HG02884 (cell line): ENCODE measurements at regions not wholly inside any gene's neighbourhood (a gene's known extent, or its start where the extent isn't known, plus 50 kb on each side); places are given as distances from the start of the nearest gene placed in this dataset.

ENCODE experiments used
- ATAC-seq: cut with Tn5 transposase; IDR thresholded peaks from one replicate; pipeline ENCODE4 v1.9.1; 2021; ENCODE audit warnings: mild to moderate bottlenecking, moderate library complexity; ENCODE audit not compliant: unreplicated experiment

DNA sequence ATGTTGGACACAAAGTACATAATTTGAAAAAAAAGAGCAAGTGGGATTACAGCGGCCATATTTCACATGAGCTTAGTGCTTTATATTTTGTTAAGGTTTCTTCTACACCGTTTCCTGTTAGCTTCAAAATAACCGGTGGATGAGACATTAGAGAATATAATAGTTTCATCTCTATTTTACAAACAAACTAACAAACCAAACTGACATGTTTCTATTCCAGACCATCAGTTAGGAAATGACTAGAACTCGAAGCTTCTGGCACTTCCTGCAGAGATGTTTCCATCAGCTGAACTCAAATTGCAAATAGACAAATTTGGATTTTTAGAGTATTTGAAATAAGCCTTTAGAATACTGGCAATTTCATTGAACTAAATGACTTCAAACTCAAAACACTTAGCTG is 86.5 kb downstream of the MTRR start:
- peak; percentile 53 for ATAC-seq

DNA sequence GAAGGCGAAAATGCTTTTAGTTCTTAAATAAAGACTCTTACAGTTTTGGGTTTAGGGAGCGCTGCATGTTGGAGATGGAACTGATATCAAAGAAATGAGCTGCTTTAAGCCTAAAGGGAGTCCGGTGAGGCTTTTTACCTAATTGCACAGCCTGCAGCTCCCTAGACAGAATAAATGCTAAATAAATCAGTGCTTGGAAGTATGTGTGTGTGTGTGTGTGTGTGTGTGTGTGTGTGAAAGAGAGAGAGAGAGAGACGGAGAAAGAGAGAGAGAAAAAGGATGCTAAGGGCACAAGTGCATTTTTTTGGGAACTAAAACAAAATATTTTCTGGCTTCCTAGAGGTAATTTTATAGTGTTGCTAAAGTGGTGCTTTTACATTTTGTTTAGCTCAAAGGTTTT is 88.4 kb downstream of the MTRR start:
- ATAC-seq, result no peak

DNA sequence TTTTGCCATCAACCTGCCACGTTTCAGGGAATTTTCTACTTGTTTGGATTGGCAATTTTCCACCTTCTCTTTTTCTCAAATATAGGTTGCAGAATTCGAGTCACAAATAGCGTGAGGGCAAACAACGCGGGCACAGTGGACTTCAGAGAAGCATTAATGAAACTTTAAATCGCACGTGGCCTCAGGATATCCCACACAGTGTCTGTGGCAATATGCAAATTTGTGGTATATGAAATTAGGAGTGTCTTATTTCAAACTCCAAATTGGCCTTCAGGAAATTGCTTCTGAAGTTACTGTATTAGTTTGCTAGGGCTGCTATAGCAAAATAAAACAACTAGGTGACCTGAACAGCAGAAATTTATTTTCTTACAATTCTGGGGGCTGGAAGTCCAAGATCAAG is 91.2 kb downstream of the MTRR start:
- no peak for ATAC-seq

DNA sequence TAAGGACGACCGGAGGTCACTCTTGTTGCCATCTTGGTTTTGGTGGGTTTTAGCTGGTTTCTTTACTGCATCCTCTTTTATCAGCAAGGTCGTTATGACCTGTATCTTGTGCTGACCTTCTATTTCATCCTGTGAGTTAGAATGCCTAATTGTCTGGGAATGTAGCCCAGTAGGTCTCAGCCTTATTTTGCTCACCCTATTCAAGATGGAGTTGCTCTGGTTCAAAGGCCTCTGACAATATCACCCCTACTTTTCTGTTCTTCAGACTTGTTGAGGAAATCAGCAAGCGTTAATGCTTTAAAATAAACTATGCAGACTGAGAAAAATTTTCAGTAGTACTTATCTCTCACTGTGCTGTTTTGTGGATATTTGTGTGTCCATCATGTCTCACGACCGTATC is 92.6 kb downstream of the MTRR start:
- no peak for ATAC-seq

DNA sequence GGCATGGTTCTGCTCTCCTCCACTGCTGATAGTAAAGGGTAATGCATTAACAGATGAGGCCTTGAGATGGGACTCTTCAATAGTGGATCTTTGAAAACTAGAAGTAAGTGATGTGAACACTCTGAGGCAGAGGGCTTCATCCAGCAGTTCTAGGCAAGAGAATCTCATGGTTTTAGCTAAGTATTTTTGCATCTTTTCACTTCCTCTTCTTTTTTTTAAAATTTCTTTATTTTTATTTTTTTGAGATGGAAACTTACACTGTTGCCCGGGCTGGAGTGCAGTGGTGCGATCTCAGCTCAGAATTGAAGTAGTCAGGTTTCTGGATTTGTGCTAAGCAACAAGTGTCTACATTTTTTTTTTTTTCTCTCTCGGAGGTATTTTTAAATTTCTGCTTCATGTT is 101.9 kb downstream of the MTRR start:
- peak; percentile 82 for ATAC-seq

DNA sequence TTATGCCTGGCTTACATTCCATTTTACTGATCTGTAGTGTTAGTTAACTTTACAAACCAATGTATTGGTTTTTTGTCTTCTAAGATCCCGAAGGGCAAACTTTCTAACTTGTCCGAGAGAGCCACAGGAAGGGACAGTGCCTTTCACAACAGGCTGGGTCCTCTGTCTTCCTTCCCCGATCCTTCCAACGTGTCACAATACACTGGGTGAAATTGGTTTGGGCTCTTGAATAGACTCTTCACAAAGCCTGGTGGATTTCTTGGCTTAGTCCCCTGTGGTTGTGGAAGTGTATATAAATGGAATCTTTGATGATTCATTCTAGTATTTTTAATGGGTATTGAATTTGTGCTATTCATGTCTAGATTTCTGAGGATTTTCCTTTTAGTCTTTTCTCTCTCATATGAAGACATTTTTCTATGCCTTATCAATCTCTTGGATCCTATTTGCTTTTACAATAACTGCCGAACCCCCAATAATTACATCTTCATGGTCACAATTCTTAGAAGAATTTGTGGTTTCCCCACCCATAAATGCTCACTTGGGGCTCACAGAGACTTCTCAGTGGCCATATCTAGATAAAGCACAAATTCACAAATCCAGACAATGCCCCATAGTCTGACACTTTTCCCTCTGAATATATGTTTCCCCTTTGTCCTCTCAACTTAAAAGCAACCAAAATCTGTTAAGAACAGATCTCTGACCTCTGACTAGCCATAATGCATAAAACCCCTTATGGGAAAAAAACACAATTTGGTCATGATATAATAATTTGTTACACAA is 107.7 kb downstream of the MTRR start:
- no peak for ATAC-seq

DNA sequence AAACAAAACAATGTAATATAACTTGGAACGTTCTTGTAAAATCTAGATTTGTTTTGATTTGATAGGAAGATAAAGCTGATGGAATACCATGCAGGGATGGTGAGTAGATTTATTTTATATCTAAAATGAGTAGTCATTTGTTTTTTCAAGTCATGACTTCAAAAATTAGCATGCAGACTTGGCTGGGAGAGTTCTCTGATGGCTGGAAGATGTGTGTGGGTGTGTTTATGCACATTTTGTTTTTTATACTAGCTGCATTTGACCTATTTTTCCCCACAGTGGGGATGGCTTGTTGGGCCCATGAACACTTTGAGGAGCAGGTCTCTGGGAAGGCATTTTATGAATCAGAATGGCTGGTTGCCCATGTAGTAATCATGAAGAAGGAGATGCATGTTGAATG is 109.2 kb downstream of the MTRR start:
- no peak for ATAC-seq

DNA sequence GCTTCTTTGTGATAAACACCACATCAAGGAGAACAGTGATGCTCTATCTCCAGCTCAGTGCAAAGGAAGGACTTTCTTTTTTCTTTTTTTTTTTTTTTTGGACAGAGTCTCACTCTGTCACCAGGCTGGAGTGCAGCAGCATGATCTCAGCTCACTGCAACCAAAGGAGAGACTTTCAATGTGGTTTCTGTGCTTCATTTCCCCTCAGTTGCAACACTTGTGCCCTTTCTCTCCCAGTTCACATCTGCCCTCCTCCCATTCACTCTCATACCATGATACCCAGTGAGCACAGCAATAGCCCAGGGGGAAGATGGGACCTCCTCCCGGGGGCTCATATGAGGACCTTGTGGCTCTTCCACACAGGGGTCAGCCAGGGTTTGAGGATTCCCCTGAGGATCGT is 110.0 kb downstream of the MTRR start:
- ATAC-seq, result no peak

DNA sequence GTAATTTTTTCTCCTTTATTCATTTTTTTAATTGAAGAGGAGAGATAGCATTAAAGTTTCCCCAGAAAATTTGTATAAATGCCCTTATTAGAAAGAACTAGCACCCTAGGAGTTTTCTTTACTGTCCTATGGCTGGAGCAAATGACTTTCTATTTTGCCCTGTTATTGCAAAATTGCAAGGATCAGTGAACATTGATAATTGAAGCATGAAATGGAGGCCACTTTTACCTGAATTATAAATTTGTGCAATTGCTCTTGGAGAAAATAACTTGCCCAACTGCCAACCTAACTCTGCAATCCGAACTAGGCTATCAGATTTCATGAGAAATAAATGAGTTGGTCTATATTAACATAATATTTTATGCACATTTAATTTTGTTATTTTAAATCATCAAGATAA is 111.9 kb downstream of the MTRR start:
- no peak for ATAC-seq

DNA sequence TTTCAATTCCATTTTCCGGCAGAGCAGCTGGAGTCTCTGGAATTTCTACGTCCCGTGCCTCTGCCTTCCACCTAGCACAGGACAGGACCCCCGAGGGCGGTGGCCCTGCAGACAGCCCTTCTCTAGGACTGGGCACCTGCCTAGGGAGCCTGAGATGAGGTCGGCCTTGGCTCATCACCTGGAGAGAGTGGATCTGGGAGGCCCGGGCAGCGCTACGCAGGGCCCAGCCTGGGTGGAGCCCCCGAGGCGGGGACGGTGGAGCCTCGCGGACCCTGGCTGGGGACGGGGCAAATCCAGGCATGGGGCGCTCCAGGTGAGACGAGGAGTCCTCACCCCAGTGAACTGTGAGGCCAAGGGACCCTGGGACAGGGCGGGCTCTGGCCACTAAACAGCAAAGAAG is 114.5 kb downstream of the MTRR start:
- ATAC-seq, result no peak

DNA sequence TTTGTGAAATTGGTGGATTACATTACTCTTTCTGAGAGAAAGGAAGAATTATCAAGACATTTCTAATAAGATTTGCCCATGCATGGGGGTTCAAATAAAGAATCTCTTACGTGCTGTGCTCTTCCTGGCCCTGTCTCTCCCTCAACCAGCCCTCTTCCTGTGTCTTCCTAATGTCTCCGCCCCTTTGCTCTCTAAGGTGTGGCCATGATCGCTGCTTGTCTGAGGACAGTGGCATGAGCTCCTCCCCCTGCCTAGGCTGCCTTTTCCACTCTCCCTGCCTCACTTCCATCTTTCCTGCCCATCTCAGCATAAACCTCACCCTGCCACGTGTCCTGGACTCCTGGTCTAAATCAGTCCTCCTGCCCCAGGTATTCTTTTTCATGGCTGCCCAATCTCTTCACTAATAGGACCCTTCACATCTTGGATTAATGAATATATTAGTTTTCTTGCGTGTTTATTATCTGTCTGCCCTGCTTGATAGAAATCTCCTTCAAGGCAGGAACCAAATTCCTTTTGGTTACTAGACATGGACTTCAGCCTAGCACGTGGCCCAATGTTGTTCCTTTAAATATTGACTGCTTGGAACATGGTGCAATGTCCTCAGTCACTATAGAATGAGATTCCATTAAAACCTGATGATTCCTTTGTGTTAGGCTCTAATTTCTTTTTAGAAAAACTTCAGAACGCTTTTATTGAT is 122.3 kb downstream of the MTRR start:
- no peak for ATAC-seq

DNA sequence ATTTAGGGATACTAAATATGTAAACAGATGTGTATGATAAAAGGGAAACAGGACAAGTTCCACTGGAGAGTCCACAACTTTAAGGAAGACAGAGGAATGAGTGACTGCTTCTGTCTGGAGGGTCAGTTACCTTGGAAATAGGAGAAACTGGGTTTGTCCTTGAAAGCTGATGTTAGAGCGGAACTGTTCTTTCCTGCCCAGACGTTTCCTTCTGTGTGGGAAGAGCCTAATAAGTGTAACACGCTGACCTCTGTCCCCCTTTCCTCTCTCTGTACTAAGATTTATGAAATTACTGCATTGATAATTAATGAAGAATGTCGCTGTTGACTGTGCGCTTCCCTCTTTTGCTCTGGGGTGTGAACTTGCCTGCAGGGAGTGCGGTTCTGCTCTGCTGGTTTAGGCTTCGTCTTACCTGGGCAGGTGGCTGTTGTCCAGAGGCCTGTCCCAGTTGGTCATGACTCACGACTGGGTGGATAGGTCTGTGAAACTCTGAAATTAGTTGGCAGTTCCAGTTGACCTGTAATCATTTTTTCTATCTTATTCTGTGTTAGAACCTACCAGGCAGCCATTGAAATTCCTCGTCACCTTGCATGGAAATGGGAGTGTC is 126.8 kb downstream of the MTRR start:
- no peak for ATAC-seq

DNA sequence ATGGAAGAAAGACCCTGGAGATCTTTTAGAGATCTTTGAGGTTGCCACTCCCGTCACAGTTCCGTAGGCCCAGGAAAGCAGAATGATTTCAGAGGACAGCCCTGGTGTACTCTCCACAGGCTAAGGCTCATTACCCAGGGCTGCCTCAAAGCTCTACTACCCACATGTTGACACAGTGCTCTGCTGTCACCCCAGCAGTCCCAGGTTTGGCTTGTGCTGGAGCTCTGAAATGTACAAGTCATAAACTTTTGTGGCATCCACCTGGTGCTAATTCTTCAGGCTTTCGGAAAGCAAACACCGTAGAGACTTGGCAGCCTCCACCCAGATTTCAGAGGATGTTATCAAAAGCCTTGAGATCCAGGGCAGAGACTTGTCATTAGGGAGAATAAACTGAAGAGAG is 136.5 kb downstream of the MTRR start:
- ATAC-seq, result no peak

DNA sequence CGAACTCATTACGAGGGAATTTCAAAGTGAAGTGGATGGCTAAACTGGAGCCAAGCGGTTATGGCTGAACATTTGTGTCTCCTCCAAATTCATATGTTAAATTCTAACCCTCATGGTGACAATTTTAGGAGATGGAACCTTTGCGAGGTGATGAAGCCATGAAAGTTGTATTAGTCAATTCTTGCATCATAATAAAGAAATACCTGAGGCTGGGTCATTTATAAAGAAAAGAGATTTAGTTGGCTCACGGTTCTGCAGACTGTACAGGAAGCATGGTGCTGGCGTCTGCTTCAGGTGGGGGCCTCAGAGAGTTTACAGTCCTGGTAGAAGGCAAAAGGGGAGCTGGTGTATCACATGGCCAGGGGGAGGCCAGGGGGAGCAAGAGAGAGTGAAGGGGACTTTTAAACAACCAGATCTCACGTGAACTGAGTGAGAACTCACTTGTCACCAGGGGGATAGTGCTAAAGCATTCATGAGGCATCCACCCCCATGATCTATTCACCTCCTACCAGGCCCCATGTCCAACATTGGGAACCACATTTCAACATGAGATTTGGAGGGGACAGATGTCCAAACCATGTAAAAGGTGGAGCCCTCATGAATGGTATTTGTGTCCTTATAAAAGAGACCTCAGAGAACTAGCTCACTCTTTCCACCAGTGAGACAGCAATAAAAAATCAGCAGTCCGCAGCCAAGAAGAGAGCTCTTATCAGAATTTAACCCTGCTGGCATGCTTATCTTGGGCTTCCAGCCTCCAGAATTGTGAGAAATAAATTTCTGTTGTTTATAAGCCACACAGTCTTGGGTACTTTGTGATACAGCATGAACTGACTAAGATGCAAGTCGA is 143.4 kb downstream of the MTRR start:
- ATAC-seq, result no peak

DNA sequence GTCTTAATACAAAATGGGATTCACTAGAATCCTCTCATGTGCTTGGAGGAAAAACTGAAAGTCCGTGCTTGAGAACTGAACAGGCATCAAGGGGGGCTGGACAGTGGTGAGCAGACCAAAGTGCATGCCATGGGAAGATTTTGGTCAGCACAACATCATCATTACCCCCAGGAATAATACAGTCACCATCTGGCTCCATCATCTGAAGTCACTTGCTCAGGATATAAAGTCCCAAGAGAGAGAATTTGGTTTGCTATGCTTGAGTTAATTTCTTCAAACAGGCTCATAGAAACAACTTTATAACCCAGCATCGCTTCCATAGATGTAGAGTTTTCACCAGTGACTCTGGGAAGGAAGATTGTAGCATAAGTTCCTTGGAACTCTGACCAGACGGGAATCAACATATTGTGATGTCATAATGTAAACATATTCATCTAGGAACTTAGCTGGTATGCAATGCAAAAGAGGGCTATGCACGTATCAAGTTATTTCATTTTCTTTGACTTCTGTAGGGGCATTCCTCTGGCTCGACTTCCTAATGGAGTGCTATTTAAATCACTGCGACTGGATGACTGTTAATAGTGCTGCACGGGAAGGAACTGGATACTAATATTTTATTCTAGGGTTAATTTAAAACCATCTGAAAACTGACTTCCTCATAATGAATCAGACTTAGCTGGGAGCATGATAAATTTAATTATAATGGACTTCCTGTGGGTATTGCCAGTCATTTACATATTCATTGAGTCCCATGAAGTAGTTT is 145.2 kb downstream of the MTRR start:
- no peak for ATAC-seq

DNA sequence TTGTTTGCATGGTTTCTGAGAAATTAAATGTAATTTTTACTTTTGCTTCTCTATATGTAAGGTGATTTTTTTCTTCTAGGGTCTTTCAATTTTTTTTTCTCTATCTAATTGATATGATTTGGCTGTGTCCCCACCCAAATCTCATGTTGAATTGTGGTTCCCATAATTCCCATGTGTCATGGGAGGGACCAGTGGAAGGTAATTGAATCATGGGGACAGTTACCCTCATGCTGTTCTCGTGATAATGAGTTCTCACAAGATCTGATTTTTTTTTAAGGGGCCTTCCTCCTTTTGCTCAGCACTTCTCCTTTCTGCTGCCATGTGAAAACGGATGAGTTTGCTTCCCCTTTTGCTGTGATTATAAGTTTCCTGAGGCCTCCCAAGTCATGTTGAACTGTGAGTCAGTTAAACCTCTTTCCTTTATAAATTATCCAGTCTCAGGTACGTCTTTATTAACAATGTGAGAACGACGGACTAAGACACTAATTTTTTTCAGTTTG is 150.8 kb downstream of the MTRR start:
- ATAC-seq, result peak; percentile 45

DNA sequence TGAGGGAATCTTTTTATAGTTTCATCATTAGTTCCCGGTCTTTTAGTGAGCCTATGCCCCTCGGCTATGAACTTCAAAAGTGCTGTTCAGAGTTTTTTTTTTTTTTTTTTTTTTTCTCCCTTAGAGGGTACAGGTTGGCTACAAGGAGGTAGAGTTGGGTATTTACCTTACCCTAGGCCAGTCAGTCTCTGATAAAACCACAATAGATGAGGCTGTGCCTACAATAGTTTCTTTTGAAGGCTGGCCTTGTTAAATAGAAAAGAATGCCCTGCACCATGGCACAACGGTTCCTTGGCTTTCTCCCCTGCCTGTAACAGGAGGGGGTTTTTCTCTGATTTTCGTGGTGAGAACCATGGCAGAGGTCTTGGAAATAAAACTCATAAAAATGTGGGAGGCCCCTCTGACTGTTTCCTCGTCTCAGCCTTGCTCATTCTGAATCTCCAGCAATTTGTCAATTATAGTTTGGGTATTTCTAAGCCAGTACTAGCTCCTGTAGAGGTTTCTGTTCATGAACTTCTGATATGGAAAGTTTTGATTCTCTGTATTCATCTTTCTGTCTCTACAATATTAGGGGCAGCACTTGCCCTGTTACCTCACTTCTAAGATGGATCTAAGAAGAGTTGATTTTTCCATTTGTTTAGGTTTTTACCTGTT is 152.0 kb downstream of the MTRR start:
- no peak for ATAC-seq

DNA sequence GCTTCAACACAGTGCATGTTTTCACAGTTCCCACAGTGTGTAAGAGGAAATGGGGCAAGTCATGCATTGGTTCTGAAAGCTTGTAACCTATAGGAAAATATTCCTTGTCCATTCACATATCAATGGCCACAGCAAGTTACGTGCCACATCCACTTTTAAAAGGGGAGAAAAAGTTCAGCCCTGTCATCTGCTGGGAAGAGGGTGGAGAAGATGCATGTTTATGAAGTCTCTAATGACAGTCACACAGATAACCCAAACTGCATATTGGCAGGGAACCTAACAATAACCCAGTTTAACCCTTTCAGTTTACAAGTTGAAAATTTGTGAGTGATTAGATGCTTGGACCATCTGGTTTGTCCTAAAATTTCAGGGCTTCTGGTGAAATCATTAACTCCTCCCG is 159.3 kb downstream of the MTRR start:
- no peak for ATAC-seq

DNA sequence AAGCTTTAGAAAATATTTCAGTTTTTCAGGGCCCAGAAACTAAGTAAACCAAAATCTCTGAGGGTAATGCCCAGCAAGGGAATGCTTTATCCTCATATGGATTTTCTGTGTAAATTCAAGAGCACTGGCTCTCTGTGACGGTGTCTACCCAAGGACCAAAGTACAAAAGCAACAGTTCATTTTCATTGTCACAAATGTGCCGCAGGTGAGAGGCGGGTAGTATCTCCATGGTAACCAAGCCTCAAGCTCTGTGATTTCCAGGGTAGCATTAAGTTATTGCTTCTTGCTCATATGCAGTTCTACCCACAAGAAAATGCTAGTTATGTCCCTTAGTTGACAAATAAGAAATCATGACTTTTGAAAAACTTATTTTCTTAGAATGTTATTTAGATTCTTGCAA is 164.3 kb downstream of the MTRR start:
- no peak for ATAC-seq

DNA sequence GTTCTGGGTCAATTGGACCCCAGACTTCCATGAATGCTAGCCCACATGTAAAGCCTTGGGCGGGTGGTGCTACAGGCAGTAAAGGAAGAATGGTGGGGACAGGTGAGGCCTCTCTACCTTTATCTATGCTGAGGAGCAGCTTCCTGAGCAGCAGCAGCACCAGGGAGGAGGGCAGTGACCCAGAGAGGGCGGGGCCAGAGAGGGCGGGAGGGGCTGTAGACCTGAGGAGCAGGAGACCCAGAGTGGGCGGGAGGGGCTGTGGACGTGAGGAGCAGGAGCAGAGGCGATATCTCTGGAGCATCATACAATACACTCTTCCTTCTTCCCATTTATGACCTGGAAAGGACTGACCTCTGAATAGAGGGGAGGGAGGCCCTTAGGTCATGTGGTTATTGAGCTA is 165.9 kb downstream of the MTRR start:
- no peak for ATAC-seq
